HL-60 (cell line): ENCODE measurements at regions not wholly inside any gene's neighbourhood (a gene's known extent, or its start where the extent isn't known, plus 50 kb on each side); places are given as distances from the start of the nearest gene placed in this dataset.
"Not testable (repeated sequence)": the region's sequence is repeated elsewhere in the genome, so short reads cannot be mapped to it uniquely, and the experiment has no call there.

Experiments used
- DNase-seq, 2 experiments: peaks; one replicate each; pipeline ENCODE4 v3.0.0-alpha.2; 2010 to 2020; ENCODE audit warnings: low read depth in 1 of 2, low spot score in 1 of 2
- H3K27ac ChIP-seq: fragments of 250-450 bp; sonication (Bioruptor Pico); replicated peaks from 2 replicates; pipeline ENCODE4 v1.5.1; 2020; ENCODE audit warnings: mild to moderate bottlenecking, moderate library complexity
- H3K27me3 ChIP-seq: fragments of 250-450 bp; sonication (Bioruptor Pico); 2 replicates; pipeline ENCODE4 v1.5.1; 2021; ENCODE audit warnings: mild to moderate bottlenecking, moderate library complexity; ENCODE audit not compliant: insufficient read depth, poor library complexity, severe bottlenecking
- H3K4me3 ChIP-seq: replicated peaks from 2 replicates; pipeline ENCODE4 v1.5.1; 2011; ENCODE audit warnings: mild to moderate bottlenecking, control low read depth, low read length; ENCODE audit not compliant: insufficient read depth
- GABPA ChIP-seq: IDR thresholded peaks from 2 replicates; pipeline ENCODE4 v1.6.1; 2012; ENCODE audit warnings: low read depth
- POLR2AphosphoS5 ChIP-seq: IDR thresholded peaks from 2 replicates; pipeline ENCODE4 v1.6.1; 2012; ENCODE audit warnings: low read depth
- SPI1 ChIP-seq: IDR thresholded peaks from 2 replicates; pipeline ENCODE4 v1.6.1; 2012; ENCODE audit warnings: low read depth, mild to moderate bottlenecking, borderline replicate concordance
- TF ChIP-seq, protein P1 (sequence below): IDR thresholded peaks from one replicate; pipeline ENCODE4 v1.5.1; 2011; ENCODE audit warnings: low read length, control low read depth, inconsistent platforms; ENCODE audit not compliant: insufficient read depth
- TF ChIP-seq, protein P2 (sequence below): IDR thresholded peaks from 2 replicates; pipeline ENCODE4 v1.6.1; 2012; ENCODE audit warnings: low read depth; ENCODE audit not compliant: insufficient replicate concordance

DNA sequence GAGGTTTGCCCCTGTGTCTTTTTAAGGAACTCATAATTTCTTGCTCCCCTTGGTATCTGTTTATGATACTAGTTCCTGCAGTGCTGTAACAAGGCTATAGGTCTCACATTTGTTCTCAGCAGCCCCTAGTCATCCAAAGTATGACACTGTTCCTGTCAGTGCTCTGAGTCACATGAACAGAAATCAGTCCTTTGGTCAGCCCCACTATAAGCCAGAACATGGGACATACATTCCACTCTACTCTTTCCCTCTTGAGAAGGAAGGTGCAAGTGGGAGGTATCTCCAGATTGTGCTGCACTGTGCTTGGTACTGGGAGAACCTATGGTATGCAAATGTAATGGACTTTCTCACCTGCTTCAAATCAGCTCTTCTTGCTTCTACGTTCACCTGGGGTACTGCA, 87.0 kb downstream of the IARS1 start:
- H3K27ac ChIP-seq: no peak overlapping the region
- peak; percentile 30; the same call in 1 of the 2 replicates for TF ChIP-seq POLR2AphosphoS5
- TF ChIP-seq, protein P1, sequence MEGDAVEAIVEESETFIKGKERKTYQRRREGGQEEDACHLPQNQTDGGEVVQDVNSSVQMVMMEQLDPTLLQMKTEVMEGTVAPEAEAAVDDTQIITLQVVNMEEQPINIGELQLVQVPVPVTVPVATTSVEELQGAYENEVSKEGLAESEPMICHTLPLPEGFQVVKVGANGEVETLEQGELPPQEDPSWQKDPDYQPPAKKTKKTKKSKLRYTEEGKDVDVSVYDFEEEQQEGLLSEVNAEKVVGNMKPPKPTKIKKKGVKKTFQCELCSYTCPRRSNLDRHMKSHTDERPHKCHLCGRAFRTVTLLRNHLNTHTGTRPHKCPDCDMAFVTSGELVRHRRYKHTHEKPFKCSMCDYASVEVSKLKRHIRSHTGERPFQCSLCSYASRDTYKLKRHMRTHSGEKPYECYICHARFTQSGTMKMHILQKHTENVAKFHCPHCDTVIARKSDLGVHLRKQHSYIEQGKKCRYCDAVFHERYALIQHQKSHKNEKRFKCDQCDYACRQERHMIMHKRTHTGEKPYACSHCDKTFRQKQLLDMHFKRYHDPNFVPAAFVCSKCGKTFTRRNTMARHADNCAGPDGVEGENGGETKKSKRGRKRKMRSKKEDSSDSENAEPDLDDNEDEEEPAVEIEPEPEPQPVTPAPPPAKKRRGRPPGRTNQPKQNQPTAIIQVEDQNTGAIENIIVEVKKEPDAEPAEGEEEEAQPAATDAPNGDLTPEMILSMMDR: no peak
- DNase-seq: no peak
- H3K27me3 ChIP-seq: no peaks in the 10 kb centered on the region
- no peak overlapping the region for H3K4me3 ChIP-seq

GRCh38 chr9:92203887-92204286, 88.7 kb upstream of the SPTLC1 start:
- DNase-seq, H3K27me3 ChIP-seq, H3K27ac ChIP-seq, H3K4me3 ChIP-seq: not testable (repeated sequence)

DNA sequence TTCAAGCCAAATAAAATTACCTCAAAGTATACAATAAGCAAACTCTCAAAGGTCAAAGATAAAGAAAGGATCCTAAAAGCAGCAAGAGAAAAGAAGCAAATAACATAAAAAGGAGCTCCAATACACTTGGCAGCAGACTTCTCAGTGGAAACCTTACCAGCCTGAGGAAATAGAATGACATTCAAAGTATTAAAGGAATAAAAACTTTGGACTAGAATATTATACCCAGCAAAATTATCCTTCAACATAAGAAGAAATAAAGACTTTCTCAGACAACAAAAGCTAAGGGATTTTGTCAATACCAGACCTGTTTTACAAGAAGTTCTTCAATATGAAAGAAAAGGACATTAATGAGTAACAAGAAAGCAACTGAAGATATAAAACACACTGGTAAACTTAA, 83.0 kb upstream of the SPTLC1 start:
- DNase-seq, H3K27ac ChIP-seq, H3K27me3 ChIP-seq, H3K4me3 ChIP-seq: not testable (repeated sequence)

DNA sequence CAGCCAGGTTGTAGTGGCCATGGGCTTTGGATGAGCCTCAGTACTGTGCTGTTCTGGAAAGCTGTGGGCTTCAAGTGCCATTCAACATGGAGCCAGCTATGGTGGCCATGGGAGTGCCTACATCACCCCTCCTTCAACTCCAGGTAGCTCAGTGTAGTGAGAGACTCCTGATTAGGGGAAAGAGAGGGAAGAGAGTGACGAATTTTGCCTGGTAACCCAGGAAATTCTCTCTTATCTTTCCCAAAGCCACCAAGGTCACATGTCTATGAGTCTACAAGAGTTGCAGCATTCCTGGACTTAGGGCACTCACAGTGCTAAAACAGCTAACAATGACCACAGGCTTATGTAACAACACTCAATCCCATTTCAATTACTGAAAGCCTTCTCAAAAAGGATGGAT, 81.7 kb upstream of the SPTLC1 start:
- Histone ChIP-seq H3K4me3 (no peak overlapping the region), H3K27ac (no peak overlapping the region), H3K27me3 (no peaks in the 10 kb centered on the region)
- DNase-seq: no peak
- TF ChIP-seq GABPA (no peak), SPI1 (no peak), POLR2AphosphoS5 (no peak)
- TF ChIP-seq, protein P2, sequence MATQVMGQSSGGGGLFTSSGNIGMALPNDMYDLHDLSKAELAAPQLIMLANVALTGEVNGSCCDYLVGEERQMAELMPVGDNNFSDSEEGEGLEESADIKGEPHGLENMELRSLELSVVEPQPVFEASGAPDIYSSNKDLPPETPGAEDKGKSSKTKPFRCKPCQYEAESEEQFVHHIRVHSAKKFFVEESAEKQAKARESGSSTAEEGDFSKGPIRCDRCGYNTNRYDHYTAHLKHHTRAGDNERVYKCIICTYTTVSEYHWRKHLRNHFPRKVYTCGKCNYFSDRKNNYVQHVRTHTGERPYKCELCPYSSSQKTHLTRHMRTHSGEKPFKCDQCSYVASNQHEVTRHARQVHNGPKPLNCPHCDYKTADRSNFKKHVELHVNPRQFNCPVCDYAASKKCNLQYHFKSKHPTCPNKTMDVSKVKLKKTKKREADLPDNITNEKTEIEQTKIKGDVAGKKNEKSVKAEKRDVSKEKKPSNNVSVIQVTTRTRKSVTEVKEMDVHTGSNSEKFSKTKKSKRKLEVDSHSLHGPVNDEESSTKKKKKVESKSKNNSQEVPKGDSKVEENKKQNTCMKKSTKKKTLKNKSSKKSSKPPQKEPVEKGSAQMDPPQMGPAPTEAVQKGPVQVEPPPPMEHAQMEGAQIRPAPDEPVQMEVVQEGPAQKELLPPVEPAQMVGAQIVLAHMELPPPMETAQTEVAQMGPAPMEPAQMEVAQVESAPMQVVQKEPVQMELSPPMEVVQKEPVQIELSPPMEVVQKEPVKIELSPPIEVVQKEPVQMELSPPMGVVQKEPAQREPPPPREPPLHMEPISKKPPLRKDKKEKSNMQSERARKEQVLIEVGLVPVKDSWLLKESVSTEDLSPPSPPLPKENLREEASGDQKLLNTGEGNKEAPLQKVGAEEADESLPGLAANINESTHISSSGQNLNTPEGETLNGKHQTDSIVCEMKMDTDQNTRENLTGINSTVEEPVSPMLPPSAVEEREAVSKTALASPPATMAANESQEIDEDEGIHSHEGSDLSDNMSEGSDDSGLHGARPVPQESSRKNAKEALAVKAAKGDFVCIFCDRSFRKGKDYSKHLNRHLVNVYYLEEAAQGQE: no peak
- TF ChIP-seq, protein P1: no peak

DNA sequence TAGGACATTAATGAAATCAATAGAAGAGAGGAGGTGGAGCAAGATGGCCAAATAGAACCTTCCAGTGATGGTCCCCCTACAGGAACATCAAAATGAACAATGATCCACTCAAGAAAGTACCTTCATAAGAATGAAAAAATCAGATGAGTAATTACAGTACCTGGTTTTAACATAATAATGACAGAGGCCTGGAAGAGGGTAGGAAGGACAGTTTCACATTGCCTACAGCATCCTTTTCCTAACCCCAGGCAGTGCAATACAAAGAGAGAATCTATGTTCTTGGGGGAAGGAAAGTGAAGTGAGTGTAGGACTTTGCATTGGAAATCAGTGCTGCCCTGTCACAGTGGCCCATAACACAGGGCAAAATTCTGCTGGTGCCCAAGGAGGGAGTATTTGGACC, 81.2 kb upstream of the SPTLC1 start:
- Histone ChIP-seq H3K27me3 (no peaks in the 10 kb centered on the region), H3K27ac (no peak overlapping the region), H3K4me3 (no peak overlapping the region)
- TF ChIP-seq, protein P1: no peak
- no peak for TF ChIP-seq POLR2AphosphoS5
- no peak for TF ChIP-seq GABPA
- TF ChIP-seq SPI1: no peak
- TF ChIP-seq, protein P2: no peak
- no peak for DNase-seq
